Osteocyte (in vitro differentiated cells): ENCODE measurements at regions not wholly inside any gene's neighbourhood (a gene's known extent, or its start where the extent isn't known, plus 50 kb on each side); places are given as distances from the start of the nearest gene placed in this dataset.

Experiments
- DNase-seq: peaks from one replicate; pipeline ENCODE4 v3.0.0; 2021; ENCODE audit warnings: mixed read lengths; ENCODE audit not compliant: unreplicated experiment; ENCODE audit errors: extremely low spot score
- H3K27ac Mint-ChIP-seq: one replicate; pipeline ENCODE4 v1.8.0; 2021; ENCODE audit warnings: mild to moderate bottlenecking, mixed read lengths; ENCODE audit not compliant: unreplicated experiment
- H3K27me3 Mint-ChIP-seq: one replicate; pipeline ENCODE4 v1.8.0; 2021; ENCODE audit warnings: mixed read lengths; ENCODE audit not compliant: unreplicated experiment
- H3K36me3 Mint-ChIP-seq: one replicate; pipeline ENCODE4 v1.8.0; 2021; ENCODE audit warnings: mixed read lengths; ENCODE audit not compliant: unreplicated experiment
- H3K4me1 Mint-ChIP-seq: one replicate; pipeline ENCODE4 v1.8.0; 2021; ENCODE audit warnings: mixed read lengths; ENCODE audit not compliant: unreplicated experiment
- H3K4me3 Mint-ChIP-seq: one replicate; pipeline ENCODE4 v1.8.0; 2021; ENCODE audit warnings: mild to moderate bottlenecking, moderate library complexity, mixed read lengths; ENCODE audit not compliant: unreplicated experiment
- H3K9me3 Mint-ChIP-seq: one replicate; pipeline ENCODE4 v1.8.0; 2021; ENCODE audit warnings: mixed read lengths; ENCODE audit not compliant: unreplicated experiment
- CTCF ChIP-seq: fragments of 200-600 bp; sonication (generic); IDR thresholded peaks from 2 replicates; pipeline ENCODE4 v1.5.0; 2021; ENCODE audit warnings: antibody characterized with exemption, mild to moderate bottlenecking, moderate library complexity

GRCh38 chr18:10265560-10266333, 188.7 kb upstream of the APCDD1 start:
- Mint-ChIP-seq H3K27ac (no peak overlapping the region), H3K9me3 (no peaks in the 10 kb centered on the region), H3K4me3 (no peak overlapping the region), H3K36me3 (no peaks in the 10 kb centered on the region), H3K27me3 (no peaks in the 10 kb centered on the region), H3K4me1 (peaks cover 18% of the 10 kb centered on the region)
- DNase-seq: no peak
- TF ChIP-seq CTCF: no peak

- Mint-ChIP-seq H3K36me3 (no peaks in the 10 kb centered on the region), H3K4me1 (peaks cover 18% of the 10 kb centered on the region), H3K27ac (no peak overlapping the region), H3K9me3 (no peaks in the 10 kb centered on the region), H3K4me3 (no peak overlapping the region), H3K27me3 (no peaks in the 10 kb centered on the region)
- no peak for DNase-seq
- TF ChIP-seq CTCF: no peak
Observed at GRCh38 chr18:10266334-10266590, 188.2 kb upstream of the APCDD1 start.

GRCh38 chr18:10269261-10269660, 185.2 kb upstream of the APCDD1 start:
- no peak for TF ChIP-seq CTCF
- no peaks in the 10 kb centered on the region for H3K9me3 Mint-ChIP-seq
- DNase-seq: no peak
- H3K27ac Mint-ChIP-seq: no peak overlapping the region
- H3K4me1 Mint-ChIP-seq: peaks cover 7% of the 10 kb centered on the region
- H3K36me3 Mint-ChIP-seq: no peaks in the 10 kb centered on the region
- H3K27me3 Mint-ChIP-seq: peaks cover 11% of the 10 kb centered on the region
- no peak overlapping the region for H3K4me3 Mint-ChIP-seq

GRCh38 chr18:10270151-10270571, 184.3 kb upstream of the APCDD1 start:
- Mint-ChIP-seq H3K36me3 (no peaks in the 10 kb centered on the region), H3K9me3 (no peaks in the 10 kb centered on the region), H3K27me3 (peaks cover 14% of the 10 kb centered on the region), H3K4me3 (no peak overlapping the region), H3K27ac (peak overlapping the region; percentile 8), H3K4me1 (peaks cover 7% of the 10 kb centered on the region)
- TF ChIP-seq CTCF: no peak
- DNase-seq: no peak

GRCh38 chr18:10271481-10271880, 183.0 kb upstream of the APCDD1 start:
- Mint-ChIP-seq H3K27ac (no peak overlapping the region), H3K27me3 (peaks cover 22% of the 10 kb centered on the region), H3K36me3 (no peaks in the 10 kb centered on the region), H3K4me1 (peaks cover 7% of the 10 kb centered on the region), H3K4me3 (no peak overlapping the region), H3K9me3 (no peaks in the 10 kb centered on the region)
- no peak for DNase-seq
- no peak for TF ChIP-seq CTCF
